Right lobe of liver (tissue), 6 donors: ENCODE measurements at regions not wholly inside any gene's neighbourhood (a gene's known extent, or its start where the extent isn't known, plus 50 kb on each side); places are given as distances from the start of the nearest gene placed in this dataset.

Experiments used
- ATAC-seq, 4 donors: fragments of 200-7000 bp; cut with Tn5 transposase; one replicate each; pipeline ENCODE4 v1.9.1; 2020; ENCODE audit warnings: mild to moderate bottlenecking in 4 of 4, moderate library complexity in 4 of 4
- DNase-seq, 3 donors: peaks; one replicate each; pipeline ENCODE4 v3.0.0-alpha.2; 2020
- H3K27ac ChIP-seq, 3 donors: fragments of 200-600 bp; one replicate each; pipeline ENCODE4 v1.8.0; 2022
- H3K27me3 ChIP-seq, 2 donors: fragments of 200-600 bp; one replicate each; pipeline ENCODE4 v1.8.0; 2022
- H3K36me3 ChIP-seq, 4 donors: fragments of 200-600 bp; sonication (generic) in 1 of 4; one replicate each; pipeline versions ENCODE4 v1.5.1 to v1.8.0; 2017 to 2022; ENCODE audit warnings: control low read depth in 1 of 4
- H3K4me1 ChIP-seq, 4 donors: fragments of 200-600 bp; sonication (generic) in 1 of 4; one replicate each; pipeline versions ENCODE4 v1.5.1 to v1.8.0; 2017 to 2022; ENCODE audit warnings: control low read depth in 1 of 4
- H3K4me3 ChIP-seq, 3 donors: fragments of 200-600 bp; one replicate each; pipeline ENCODE4 v1.8.0; 2022
- H3K9me3 ChIP-seq, 4 donors: fragments of 200-600 bp; sonication (generic) in 1 of 4; one replicate each; pipeline versions ENCODE4 v1.5.1 to v1.8.0; 2017 to 2022; ENCODE audit warnings: control low read depth in 1 of 4
- CTCF ChIP-seq, 4 donors: fragments of 200-600 bp in 3 of 4; fragments of 450-650 bp in 1 of 4; IDR thresholded peaks; one replicate each; pipeline versions ENCODE4 v1.5.1 to v1.8.0; 2016 to 2022; ENCODE audit warnings: antibody characterized with exemption in 4 of 4, mild to moderate bottlenecking in 2 of 4
- POLR2A ChIP-seq: fragments of 450-650 bp; IDR thresholded peaks from one replicate; pipeline ENCODE4 v1.6.1; 2017; ENCODE audit warnings: antibody characterized with exemption, mild to moderate bottlenecking
- WGBS: methylation state at CpG from one replicate; pipeline ENCODE4 v1.1.6; 2018; ENCODE audit warnings: low coverage, low lambda C conversion rate; ENCODE audit not compliant: insufficient coverage; ENCODE audit errors: missing lambda C conversion rate; 5-methylcytosine and 5-hydroxymethylcytosine counted together
- intact Hi-C, 2 donors: fragments of 100-400 bp; cut with DNase I; formaldehyde crosslinking; loops; one replicate each; pipeline versions ENCODE4 v1.11.2 to v1.14.1; 2022
- donor health status: DM: no; HTN: yes; CAD: no.
- donor health status: DM: no; HTN: no; CAD: no.
- donor health status: DM: no; HTN: no; CAD: no.
- donor health status: DM: no; HTN: yes; CAD: no.
- donor health status: DM: no; HTN: yes; CAD: no.

- DNase-seq = no peak
- no peak for ATAC-seq
- Histone ChIP-seq H3K4me3 (no peak overlapping the region), H3K4me1 (no peaks in the 10 kb centered on the region), H3K27me3 (peaks cover 0 to 23% of the 10 kb centered on the region in 2 donors), H3K36me3 (no peaks in the 10 kb centered on the region), H3K9me3 (no peaks in the 10 kb centered on the region), H3K27ac (no peak overlapping the region)
- intact Hi-C loops = no loop called here
- 44% methylated on average over 3 of the region's 5 CpGs for WGBS
- TF ChIP-seq POLR2A = no peak
- no peak for TF ChIP-seq CTCF (IDR thresholded peaks at IDR 0.05)
Measured at GRCh38 chr17:49903523-49903922, 55.7 kb upstream of the TAC4 start.

- no peak for TF ChIP-seq CTCF (IDR thresholded peaks at IDR 0.05)
- H3K4me1 ChIP-seq = no peaks in the 10 kb centered on the region
- H3K27ac ChIP-seq = no peak overlapping the region
- H3K36me3 ChIP-seq = no peaks in the 10 kb centered on the region
- peaks cover 0 to 25% of the 10 kb centered on the region in 2 donors for H3K27me3 ChIP-seq
- intact Hi-C loops = no loop called here
- ATAC-seq = no peak
- no peaks in the 10 kb centered on the region for H3K9me3 ChIP-seq
- 70% methylated on average over 9 of the region's 9 CpGs for WGBS
- no peak for DNase-seq
- no peak overlapping the region for H3K4me3 ChIP-seq
Measured at GRCh38 chr17:49904893-49905292, 57.0 kb upstream of the TAC4 start.

GRCh38 chr17:49906531-49907136 is 58.8 kb upstream of the TAC4 start:
- H3K4me3 ChIP-seq = no peak overlapping the region
- no peaks in the 10 kb centered on the region for H3K4me1 ChIP-seq
- H3K27ac ChIP-seq = no peak overlapping the region
- H3K36me3 ChIP-seq = no peaks in the 10 kb centered on the region
- ATAC-seq (no peak), DNase-seq (no peak)
- WGBS = 20% methylated on average over 3 of the region's 10 CpGs
- peaks cover 6 to 34% of the 10 kb centered on the region in 2 donors for H3K27me3 ChIP-seq
- intact Hi-C loops = no loop called here
- H3K9me3 ChIP-seq = no peaks in the 10 kb centered on the region
- TF ChIP-seq CTCF (IDR thresholded peaks at IDR 0.05) (no peak), POLR2A (no peak)

- H3K36me3 ChIP-seq = no peaks in the 10 kb centered on the region
- no peak for ATAC-seq
- no peak overlapping the region for H3K4me3 ChIP-seq
- TF ChIP-seq POLR2A = no peak
- TF ChIP-seq CTCF (IDR thresholded peaks at IDR 0.05) = no peak
- H3K4me1 ChIP-seq = no peaks in the 10 kb centered on the region
- WGBS = 27% methylated on average over 6 of the region's 8 CpGs
- peaks cover 6 to 31% of the 10 kb centered on the region in 2 donors for H3K27me3 ChIP-seq
- H3K27ac ChIP-seq = no peak overlapping the region
- DNase-seq = no peak
- intact Hi-C loops = no loop called here
- no peaks in the 10 kb centered on the region for H3K9me3 ChIP-seq
Measured at GRCh38 chr17:49907279-49907678, 59.4 kb upstream of the TAC4 start.
